HEK293 (cell line): ENCODE measurements at regions not wholly inside any gene's neighbourhood (a gene's known extent, or its start where the extent isn't known, plus 50 kb on each side); places are given as distances from the start of the nearest gene placed in this dataset.

Experiments used
- CTCF ChIA-PET: fragments of 350-600 bp; formaldehyde crosslinking; extraction: SDS; loops from one replicate; lab custom pipeline; 2021; ENCODE audit warnings: antibody characterized with exemption; lab: Yijun Ruan, JAX
- POLR2A ChIA-PET: fragments of 300-600 bp; formaldehyde crosslinking; extraction: SDS; loops from one replicate; lab custom pipeline; 2020; ENCODE audit warnings: antibody characterized with exemption, inconsistent platforms; lab: Yijun Ruan, JAX
- H3K27ac ChIP-seq: fragments of 200-500 bp; sonication (Bioruptor generic); 2 replicates; pipeline ENCODE4 v1.5.1; 2014; ENCODE audit warnings: low read depth, low read length, control low read depth, inconsistent platforms; ENCODE audit errors: extremely low read depth
- H3K36me3 ChIP-seq, 2 experiments: fragments of 200-500 bp in 1 of 2; sonication (Bioruptor generic) in 1 of 2; 1 replicate in 1 of 2; 2 replicates in 1 of 2; pipeline ENCODE4 v1.5.1; 2014 to 2017; ENCODE audit warnings: inconsistent platforms in 2 of 2, low read length in 2 of 2; ENCODE audit not compliant: control insufficient read depth in 2 of 2, insufficient read depth in 1 of 2
- H3K4me1 ChIP-seq: fragments of 200-500 bp; sonication (Bioruptor generic); 2 replicates; pipeline ENCODE4 v1.5.1; 2014; ENCODE audit warnings: mild to moderate bottlenecking, low read length, inconsistent platforms; ENCODE audit not compliant: control insufficient read depth, insufficient read depth
- H3K4me3 ChIP-seq: 2 replicates; pipeline ENCODE4 v1.5.1; 2011; ENCODE audit warnings: low read depth, mild to moderate bottlenecking, control low read depth, low read length, moderate library complexity
- H3K9me3 ChIP-seq: fragments of 200-500 bp; sonication (Bioruptor generic); 2 replicates; pipeline ENCODE4 v1.5.1; 2014; ENCODE audit warnings: low read depth, low read length, inconsistent platforms; ENCODE audit not compliant: control insufficient read depth, insufficient read depth
- KLF17 ChIP-seq: fragments of 450-650 bp; formaldehyde crosslinking; IDR thresholded peaks from 2 replicates; pipeline ENCODE4 v1.5.1; 2016; ENCODE audit warnings: missing biosample characterization, missing genetic modification characterization
- MYNN ChIP-seq: fragments of 450-650 bp; formaldehyde crosslinking; IDR thresholded peaks from 2 replicates; pipeline ENCODE4 v1.5.1; 2016; ENCODE audit warnings: missing biosample characterization, missing genetic modification characterization, borderline replicate concordance
- PRDM1 ChIP-seq: fragments of 450-650 bp; formaldehyde crosslinking; IDR thresholded peaks from 2 replicates; pipeline ENCODE4; 2016; ENCODE audit warnings: missing biosample characterization, missing genetic modification characterization
- SETDB1 ChIP-seq: IDR thresholded peaks from one replicate; pipeline ENCODE4 v1.6.1; 2017; ENCODE audit warnings: mild to moderate bottlenecking, low read length, moderate library complexity, mixed read lengths; ENCODE audit not compliant: insufficient read length
- ZBTB20 ChIP-seq: fragments of 450-650 bp; formaldehyde crosslinking; IDR thresholded peaks from 2 replicates; pipeline ENCODE4 v1.5.1; 2016; ENCODE audit warnings: missing biosample characterization, missing genetic modification characterization
- ZBTB48 ChIP-seq: fragments of 450-650 bp; formaldehyde crosslinking; IDR thresholded peaks from 2 replicates; pipeline ENCODE4 v1.5.1; 2016; ENCODE audit warnings: missing biosample characterization, missing genetic modification characterization
- ZFP37 ChIP-seq: fragments of 450-650 bp; formaldehyde crosslinking; IDR thresholded peaks from 2 replicates; pipeline ENCODE4 v1.5.1; 2016; ENCODE audit warnings: missing biosample characterization, missing genetic modification characterization
- ZIC2 ChIP-seq: fragments of 450-650 bp; formaldehyde crosslinking; IDR thresholded peaks from 2 replicates; pipeline ENCODE4 v1.5.1; 2016; ENCODE audit warnings: missing biosample characterization, missing genetic modification characterization
- ZNF10 ChIP-seq: fragments of 450-650 bp; formaldehyde crosslinking; IDR thresholded peaks from 2 replicates; pipeline ENCODE4 v1.5.1; 2017; ENCODE audit warnings: missing biosample characterization, missing genetic modification characterization
- ZNF114 ChIP-seq: fragments of 450-650 bp; formaldehyde crosslinking; IDR thresholded peaks from 2 replicates; pipeline ENCODE4 v1.5.0; 2017; ENCODE audit warnings: missing biosample characterization, missing genetic modification characterization
- ZNF155 ChIP-seq: fragments of 450-650 bp; formaldehyde crosslinking; IDR thresholded peaks from 2 replicates; pipeline ENCODE4 v1.5.1; 2016; ENCODE audit warnings: missing biosample characterization, missing genetic modification characterization
- ZNF350 ChIP-seq: fragments of 450-650 bp; formaldehyde crosslinking; IDR thresholded peaks from 2 replicates; pipeline ENCODE4 v1.5.0; 2017; ENCODE audit warnings: missing biosample characterization, mild to moderate bottlenecking, missing genetic modification characterization
- ZNF530 ChIP-seq: fragments of 450-650 bp; formaldehyde crosslinking; IDR thresholded peaks from 2 replicates; pipeline ENCODE4 v1.5.1; 2016; ENCODE audit warnings: low read depth, missing biosample characterization, missing genetic modification characterization
- ZNF544 ChIP-seq: fragments of 450-650 bp; formaldehyde crosslinking; IDR thresholded peaks from 2 replicates; pipeline ENCODE4 v1.5.0; 2017; ENCODE audit warnings: missing biosample characterization, missing genetic modification characterization
- ZNF624 ChIP-seq: fragments of 450-650 bp; formaldehyde crosslinking; IDR thresholded peaks from 2 replicates; pipeline ENCODE4 v1.5.1; 2017; ENCODE audit warnings: missing biosample characterization, missing genetic modification characterization
- ZNF670 ChIP-seq: fragments of 450-650 bp; formaldehyde crosslinking; IDR thresholded peaks from 2 replicates; pipeline ENCODE4 v1.5.1; 2016; ENCODE audit warnings: missing biosample characterization, missing genetic modification characterization, low read depth
- ZSCAN23 ChIP-seq: fragments of 450-650 bp; formaldehyde crosslinking; IDR thresholded peaks from 2 replicates; pipeline ENCODE4 v1.5.1; 2016; ENCODE audit warnings: missing biosample characterization, missing genetic modification characterization
- ZSCAN5A ChIP-seq: fragments of 450-650 bp; formaldehyde crosslinking; IDR thresholded peaks from 2 replicates; pipeline ENCODE4 v1.5.1; 2016; ENCODE audit warnings: missing biosample characterization, missing genetic modification characterization
- TF ChIP-seq, protein P1 (sequence below): fragments of 450-650 bp; formaldehyde crosslinking; IDR thresholded peaks from 2 replicates; pipeline ENCODE4 v1.5.1; 2017; ENCODE audit warnings: missing biosample characterization, missing genetic modification characterization
- TF ChIP-seq, protein P2 (sequence below): fragments of 450-650 bp; formaldehyde crosslinking; IDR thresholded peaks from 2 replicates; pipeline ENCODE4 v1.5.1; 2016; ENCODE audit warnings: missing biosample characterization, missing genetic modification characterization
- TF ChIP-seq, protein P3 (sequence below): fragments of 450-650 bp; formaldehyde crosslinking; IDR thresholded peaks from 2 replicates; pipeline ENCODE4 v1.5.1; 2017; ENCODE audit warnings: missing biosample characterization, mild to moderate bottlenecking, missing genetic modification characterization, moderate library complexity
- TF ChIP-seq, protein P4 (sequence below): fragments of 450-650 bp; formaldehyde crosslinking; IDR thresholded peaks from 2 replicates; pipeline ENCODE4 v1.5.1; 2016; ENCODE audit warnings: missing biosample characterization, missing genetic modification characterization
- TF ChIP-seq, protein P5 (sequence below): fragments of 450-650 bp; formaldehyde crosslinking; IDR thresholded peaks from 2 replicates; pipeline ENCODE4 v1.5.1; 2017; ENCODE audit warnings: missing biosample characterization, missing genetic modification characterization

DNA sequence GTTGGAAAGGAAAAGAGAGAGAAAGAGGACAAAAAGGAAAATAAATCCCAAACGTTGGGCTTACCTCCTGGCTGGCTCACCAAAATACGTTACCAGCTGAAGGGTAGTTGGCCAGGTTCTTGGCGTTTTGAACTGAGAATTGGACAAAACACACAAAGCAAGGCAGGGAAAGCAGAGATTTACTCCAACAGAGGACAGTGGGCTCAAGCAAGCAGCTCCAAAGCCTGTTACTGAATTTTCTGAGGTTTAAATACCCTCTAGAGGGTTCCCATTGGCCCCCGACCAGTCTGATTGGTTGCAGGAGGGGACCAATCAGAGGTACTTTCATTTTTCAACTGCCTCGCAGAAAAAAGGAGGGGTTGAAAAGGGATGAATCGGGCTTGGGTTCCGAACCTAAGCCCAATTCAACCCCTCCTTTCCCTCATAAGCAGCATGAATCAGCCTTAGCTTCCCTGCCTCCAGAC is 55.6 kb upstream of the ALOX12 start:
- Histone ChIP-seq H3K4me3 (no peak overlapping the region), H3K27ac (no peak overlapping the region), H3K4me1 (no peaks in the 10 kb centered on the region), H3K9me3 (no peaks in the 10 kb centered on the region), H3K36me3 (no peaks in the 10 kb centered on the region)
- CTCF ChIA-PET, result interaction anchor here (1.3 kb wide), 1 partner anchor 10 kb away, joined by 4 read pairs; no protein-coding TSS in a partner anchor
- POLR2A ChIA-PET, result no interaction called here
- TF ChIP-seq KLF17 (no peak), PRDM1 (tag by site-specific recombination) (no peak), SETDB1 (no peak), ZNF10 (tag by site-specific recombination) (no peak), ZNF544 (tag by site-specific recombination) (no peak), ZBTB48 (tag by site-specific recombination) (no peak), ZNF670 (tag by site-specific recombination) (no peak), ZBTB20 (no peak), ZNF350 (tag by site-specific recombination) (no peak), ZNF114 (tag by site-specific recombination) (no peak), ZIC2 (tag by site-specific recombination) (no peak), ZNF624 (no peak), ZSCAN5A (tag by site-specific recombination) (no peak), ZNF530 (tag by site-specific recombination) (no peak)
- TF ChIP-seq, protein P1, sequence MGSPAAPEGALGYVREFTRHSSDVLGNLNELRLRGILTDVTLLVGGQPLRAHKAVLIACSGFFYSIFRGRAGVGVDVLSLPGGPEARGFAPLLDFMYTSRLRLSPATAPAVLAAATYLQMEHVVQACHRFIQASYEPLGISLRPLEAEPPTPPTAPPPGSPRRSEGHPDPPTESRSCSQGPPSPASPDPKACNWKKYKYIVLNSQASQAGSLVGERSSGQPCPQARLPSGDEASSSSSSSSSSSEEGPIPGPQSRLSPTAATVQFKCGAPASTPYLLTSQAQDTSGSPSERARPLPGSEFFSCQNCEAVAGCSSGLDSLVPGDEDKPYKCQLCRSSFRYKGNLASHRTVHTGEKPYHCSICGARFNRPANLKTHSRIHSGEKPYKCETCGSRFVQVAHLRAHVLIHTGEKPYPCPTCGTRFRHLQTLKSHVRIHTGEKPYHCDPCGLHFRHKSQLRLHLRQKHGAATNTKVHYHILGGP (tag by site-specific recombination), result no peak

DNA sequence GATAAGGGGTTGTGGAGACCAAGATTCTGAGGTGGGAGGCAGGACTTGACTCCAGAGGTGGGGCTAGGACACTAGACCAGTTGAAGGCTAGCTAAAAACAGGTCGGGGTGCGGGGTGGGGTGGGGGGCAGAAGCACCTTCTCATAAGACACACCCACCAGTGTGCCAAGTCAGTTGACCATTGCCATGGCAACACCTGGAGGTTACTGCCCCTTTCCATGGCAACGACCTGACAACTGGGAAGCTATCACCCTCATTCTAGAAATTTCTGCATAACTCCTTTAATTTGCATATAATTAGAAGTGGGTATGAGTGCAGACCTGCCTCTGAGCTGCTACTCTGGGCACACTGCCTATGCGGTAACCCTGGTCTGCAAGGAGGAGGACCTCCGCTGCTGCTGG is 53.9 kb upstream of the ALOX12 start:
- no peaks in the 10 kb centered on the region for H3K9me3 ChIP-seq
- no peak overlapping the region for H3K4me3 ChIP-seq
- H3K4me1 ChIP-seq, result no peaks in the 10 kb centered on the region
- ChIA-PET CTCF (no interaction called here), POLR2A (no interaction called here)
- no peak overlapping the region for H3K27ac ChIP-seq
- no peaks in the 10 kb centered on the region for H3K36me3 ChIP-seq
- TF ChIP-seq, protein P2, sequence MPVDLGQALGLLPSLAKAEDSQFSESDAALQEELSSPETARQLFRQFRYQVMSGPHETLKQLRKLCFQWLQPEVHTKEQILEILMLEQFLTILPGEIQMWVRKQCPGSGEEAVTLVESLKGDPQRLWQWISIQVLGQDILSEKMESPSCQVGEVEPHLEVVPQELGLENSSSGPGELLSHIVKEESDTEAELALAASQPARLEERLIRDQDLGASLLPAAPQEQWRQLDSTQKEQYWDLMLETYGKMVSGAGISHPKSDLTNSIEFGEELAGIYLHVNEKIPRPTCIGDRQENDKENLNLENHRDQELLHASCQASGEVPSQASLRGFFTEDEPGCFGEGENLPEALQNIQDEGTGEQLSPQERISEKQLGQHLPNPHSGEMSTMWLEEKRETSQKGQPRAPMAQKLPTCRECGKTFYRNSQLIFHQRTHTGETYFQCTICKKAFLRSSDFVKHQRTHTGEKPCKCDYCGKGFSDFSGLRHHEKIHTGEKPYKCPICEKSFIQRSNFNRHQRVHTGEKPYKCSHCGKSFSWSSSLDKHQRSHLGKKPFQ (tag by site-specific recombination), result no peak
- TF ChIP-seq, protein P3, sequence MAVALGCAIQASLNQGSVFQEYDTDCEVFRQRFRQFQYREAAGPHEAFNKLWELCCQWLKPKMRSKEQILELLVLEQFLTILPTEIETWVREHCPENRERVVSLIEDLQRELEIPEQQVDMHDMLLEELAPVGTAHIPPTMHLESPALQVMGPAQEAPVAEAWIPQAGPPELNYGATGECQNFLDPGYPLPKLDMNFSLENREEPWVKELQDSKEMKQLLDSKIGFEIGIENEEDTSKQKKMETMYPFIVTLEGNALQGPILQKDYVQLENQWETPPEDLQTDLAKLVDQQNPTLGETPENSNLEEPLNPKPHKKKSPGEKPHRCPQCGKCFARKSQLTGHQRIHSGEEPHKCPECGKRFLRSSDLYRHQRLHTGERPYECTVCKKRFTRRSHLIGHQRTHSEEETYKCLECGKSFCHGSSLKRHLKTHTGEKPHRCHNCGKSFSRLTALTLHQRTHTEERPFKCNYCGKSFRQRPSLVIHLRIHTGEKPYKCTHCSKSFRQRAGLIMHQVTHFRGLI (tag by site-specific recombination), result no peak
- TF ChIP-seq, protein P4, sequence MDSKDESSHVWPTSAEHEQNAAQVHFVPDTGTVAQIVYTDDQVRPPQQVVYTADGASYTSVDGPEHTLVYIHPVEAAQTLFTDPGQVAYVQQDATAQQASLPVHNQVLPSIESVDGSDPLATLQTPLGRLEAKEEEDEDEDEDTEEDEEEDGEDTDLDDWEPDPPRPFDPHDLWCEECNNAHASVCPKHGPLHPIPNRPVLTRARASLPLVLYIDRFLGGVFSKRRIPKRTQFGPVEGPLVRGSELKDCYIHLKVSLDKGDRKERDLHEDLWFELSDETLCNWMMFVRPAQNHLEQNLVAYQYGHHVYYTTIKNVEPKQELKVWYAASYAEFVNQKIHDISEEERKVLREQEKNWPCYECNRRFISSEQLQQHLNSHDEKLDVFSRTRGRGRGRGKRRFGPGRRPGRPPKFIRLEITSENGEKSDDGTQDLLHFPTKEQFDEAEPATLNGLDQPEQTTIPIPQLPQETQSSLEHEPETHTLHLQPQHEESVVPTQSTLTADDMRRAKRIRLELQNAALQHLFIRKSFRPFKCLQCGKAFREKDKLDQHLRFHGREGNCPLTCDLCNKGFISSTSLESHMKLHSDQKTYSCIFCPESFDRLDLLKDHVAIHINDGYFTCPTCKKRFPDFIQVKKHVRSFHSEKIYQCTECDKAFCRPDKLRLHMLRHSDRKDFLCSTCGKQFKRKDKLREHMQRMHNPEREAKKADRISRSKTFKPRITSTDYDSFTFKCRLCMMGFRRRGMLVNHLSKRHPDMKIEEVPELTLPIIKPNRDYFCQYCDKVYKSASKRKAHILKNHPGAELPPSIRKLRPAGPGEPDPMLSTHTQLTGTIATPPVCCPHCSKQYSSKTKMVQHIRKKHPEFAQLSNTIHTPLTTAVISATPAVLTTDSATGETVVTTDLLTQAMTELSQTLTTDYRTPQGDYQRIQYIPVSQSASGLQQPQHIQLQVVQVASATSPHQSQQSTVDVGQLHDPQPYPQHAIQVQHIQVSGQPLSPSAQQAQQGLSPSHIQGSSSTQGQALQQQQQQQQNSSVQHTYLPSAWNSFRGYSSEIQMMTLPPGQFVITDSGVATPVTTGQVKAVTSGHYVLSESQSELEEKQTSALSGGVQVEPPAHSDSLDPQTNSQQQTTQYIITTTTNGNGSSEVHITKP (tag by site-specific recombination), result no peak
- TF ChIP-seq ZNF155, result no peak
- no peak for TF ChIP-seq ZSCAN23 (tag by site-specific recombination)
- TF ChIP-seq ZFP37 (tag by site-specific recombination), result no peak
- TF ChIP-seq MYNN (tag by site-specific recombination), result no peak
- TF ChIP-seq, protein P5, sequence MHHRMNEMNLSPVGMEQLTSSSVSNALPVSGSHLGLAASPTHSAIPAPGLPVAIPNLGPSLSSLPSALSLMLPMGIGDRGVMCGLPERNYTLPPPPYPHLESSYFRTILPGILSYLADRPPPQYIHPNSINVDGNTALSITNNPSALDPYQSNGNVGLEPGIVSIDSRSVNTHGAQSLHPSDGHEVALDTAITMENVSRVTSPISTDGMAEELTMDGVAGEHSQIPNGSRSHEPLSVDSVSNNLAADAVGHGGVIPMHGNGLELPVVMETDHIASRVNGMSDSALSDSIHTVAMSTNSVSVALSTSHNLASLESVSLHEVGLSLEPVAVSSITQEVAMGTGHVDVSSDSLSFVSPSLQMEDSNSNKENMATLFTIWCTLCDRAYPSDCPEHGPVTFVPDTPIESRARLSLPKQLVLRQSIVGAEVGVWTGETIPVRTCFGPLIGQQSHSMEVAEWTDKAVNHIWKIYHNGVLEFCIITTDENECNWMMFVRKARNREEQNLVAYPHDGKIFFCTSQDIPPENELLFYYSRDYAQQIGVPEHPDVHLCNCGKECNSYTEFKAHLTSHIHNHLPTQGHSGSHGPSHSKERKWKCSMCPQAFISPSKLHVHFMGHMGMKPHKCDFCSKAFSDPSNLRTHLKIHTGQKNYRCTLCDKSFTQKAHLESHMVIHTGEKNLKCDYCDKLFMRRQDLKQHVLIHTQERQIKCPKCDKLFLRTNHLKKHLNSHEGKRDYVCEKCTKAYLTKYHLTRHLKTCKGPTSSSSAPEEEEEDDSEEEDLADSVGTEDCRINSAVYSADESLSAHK (tag by site-specific recombination), result no peak
